Activated CD4-positive, alpha-beta T cell treated with anti-CD3 and anti-CD28 coated beads for 4 hours (primary cell): ENCODE measurements at regions not wholly inside any gene's neighbourhood (a gene's known extent, or its start where the extent isn't known, plus 50 kb on each side); places are given as distances from the start of the nearest gene placed in this dataset.
"Not testable (repeated sequence)": the region's sequence is repeated elsewhere in the genome, so short reads cannot be mapped to it uniquely, and the experiment has no call there.

Source experiments
- DNase-seq, 2 donors: peaks; one replicate each; pipeline ENCODE4 v3.0.0-alpha.2; 2020

DNA sequence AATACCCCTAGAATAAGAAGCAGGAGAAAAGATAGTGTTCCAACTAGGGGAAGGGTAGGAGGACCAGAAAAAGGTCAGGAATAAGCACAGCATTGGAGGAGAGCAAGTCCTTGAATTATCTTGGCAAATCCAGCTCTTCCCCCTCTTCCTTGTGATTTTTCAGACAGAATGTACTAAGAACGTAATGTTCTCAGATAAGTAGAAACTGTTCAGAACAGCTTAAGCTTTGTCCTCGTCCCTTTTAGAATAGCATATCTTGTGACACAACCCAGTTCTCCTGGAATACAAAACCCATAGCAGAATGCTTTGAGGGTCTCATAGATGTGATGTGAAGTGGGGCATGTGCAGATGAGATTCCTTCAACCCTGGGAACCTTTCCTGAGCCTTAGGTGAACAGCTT, 97.4 kb downstream of the EMB start:
- DNase-seq, result no peak

GRCh38 chr5:50340757-50341156, 100.3 kb downstream of the EMB start:
- no peak for DNase-seq

GRCh38 chr5:50330633-50331032, 110.5 kb downstream of the EMB start:
- DNase-seq, result not testable (repeated sequence)

DNA sequence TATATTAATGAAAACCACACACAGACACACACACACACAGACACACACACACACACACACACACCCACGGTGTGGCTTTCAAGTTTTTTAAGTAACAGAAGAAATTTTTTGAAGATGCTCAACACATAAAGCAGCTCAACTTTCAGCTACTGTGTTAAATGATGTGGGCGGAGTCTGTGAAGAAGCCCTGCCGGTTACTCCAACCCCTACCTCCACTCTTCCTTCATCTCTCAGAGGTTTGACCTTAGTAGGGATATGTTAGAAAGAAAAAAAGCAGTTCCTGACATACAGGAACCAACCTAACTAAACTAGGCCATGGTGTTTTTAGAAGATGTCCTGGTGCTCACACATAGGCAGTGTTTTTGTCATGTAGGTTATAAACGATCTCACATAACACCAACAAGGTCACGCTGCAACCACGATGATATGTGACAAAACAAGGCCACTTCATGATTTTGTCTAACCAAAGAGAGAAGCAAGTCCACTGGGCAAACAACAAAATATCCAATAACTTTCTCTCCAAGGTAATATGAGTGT, 112.8 kb downstream of the EMB start:
- DNase-seq, result no peak

DNA sequence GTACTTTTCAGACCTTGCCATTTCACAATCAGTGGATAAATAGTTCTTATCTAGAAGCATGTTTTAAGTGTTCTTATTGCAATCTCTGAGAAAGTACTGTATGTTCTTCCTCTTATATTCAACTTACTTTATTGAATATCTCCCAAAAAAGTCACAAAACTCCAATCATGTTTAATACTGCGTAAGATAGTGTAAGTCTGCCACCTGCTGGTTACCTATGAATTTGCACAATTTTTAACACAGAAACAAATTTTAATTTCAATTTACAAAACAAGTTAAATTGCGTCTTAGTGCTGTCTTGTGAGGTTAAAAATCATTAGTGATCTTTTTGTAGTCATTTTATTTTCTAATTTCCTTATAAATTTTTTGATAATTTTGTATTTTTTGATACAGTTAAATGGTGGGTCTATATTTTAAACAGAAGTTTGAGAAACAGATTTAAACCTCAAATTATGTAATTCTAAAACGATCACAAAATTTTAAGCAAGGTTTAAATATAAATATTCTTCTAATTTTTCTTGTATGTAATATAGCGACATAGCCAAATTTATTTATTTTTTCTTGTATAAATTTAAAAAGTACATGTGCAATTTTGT, 115.8 kb downstream of the EMB start:
- peak in 1 of 2 donors; percentile 12 for DNase-seq

DNA sequence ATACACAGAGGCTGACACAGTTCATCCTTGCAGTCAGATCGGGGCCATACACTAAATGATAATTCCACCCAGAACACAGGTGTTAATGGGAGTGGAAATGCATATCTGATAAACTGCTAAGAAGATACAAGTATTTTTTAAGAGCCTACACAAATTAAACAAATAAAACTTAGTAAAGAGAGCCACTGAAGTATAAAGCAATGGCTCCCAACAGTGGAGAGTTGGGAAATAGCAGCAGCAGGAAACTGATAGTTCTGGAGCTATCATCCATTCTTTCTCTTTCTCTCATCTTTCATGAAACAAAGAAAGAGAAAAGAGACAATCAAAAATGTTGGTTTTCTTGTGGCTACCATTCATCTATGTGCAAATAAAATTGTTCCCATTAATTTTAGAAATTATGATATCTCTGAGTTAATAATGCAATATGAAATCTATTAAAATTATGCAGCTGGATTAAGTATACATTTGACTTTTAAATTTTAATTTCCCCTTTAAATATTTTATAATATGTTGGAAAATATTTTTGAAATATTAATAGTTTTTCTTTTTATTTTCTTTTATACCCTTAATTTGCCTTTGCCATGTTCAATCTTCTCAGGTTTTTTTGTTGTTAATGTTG, 120.8 kb downstream of the EMB start:
- no peak for DNase-seq

- DNase-seq, result no peak
Observed at GRCh38 chr5:50318220-50318619, 122.9 kb downstream of the EMB start.

DNA sequence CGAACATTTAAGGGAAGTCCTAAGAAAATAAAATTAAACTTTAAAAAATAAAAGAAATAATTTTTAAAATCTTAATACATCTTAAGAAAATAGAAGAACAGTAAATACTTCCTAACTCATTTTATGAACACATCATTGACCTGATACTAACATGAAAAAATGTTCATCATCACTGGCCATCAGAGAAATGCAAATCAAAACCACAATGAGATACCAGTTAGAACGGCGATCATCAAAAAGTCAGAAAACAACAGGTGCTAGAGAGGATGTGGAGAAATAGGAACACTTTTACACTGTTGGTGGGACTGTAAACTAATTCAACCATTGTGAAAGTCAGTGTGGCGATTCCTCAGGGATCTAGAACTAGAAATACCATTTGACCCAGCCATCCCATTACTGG, 134.6 kb downstream of the EMB start:
- not testable (repeated sequence) for DNase-seq

DNA sequence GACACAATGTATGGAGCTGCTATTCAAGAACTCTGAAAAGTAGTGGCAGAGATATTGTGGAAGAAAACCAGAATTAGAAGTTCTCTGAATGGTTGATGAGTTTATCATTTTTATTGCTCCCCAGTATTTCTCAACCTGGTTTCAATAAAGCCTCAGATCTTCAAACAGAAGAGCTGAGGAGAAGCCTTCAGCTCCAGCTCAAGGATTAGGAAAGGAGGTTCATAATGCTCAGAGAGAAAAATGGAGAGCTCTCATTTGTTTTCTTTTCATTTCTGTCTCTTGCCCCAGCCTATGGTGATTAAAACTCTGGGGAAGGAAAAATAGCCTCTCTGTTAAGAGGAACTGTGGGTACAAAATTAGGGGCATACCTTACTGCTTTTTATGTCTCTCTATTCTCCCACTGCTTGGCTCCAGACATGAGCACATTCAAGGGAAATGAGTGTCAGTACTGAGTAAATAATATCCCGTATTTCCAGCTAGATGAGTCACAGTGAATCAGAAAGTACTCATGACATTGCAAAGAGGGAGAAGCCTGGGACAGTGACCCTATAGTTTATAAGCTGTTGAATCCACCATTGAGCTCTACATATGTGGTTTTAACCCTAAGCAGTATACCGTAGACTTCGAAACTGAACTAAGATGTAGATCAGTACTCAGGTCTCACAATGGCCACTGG, 138.1 kb downstream of the EMB start:
- no peak for DNase-seq

GRCh38 chr5:50301756-50302155, 139.3 kb downstream of the EMB start:
- DNase-seq, result no peak

DNA sequence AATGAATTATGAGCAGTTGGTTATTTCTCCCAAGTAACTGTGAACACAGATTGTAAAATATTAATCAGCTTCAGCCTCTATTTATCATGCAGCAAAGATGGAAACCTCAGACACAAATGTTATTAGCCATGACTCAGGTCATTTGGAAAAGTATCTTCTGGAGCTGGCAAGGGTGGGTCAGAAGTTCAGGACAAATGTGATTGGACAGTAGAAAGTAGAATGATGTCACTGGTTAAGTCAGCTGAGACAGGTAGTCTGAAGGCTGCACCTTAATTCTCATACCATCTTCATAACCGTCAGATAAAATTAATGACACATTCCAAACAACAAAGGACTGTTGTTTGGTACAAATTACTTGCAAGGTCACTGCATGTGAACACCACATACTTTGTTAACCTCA, 140.2 kb downstream of the EMB start:
- DNase-seq, result no peak

DNA sequence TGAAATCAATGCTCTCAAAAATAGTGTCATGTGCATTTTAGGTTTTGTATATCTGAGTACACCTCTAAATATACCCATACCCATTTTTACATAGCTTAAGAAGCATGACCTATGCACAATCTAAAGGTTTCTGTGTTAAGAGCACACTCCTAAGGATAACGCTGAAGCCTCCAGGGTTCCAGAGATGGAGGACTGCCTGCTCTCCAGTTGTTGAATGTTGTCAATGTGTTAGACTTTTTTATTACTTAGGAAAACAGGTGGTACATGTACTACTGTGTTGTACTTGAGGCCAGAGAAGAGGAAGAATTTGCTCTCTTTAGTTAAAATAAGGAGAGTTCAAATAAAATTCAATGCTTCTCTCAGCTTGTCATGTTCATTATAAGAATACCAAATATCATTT, 141.2 kb downstream of the EMB start:
- DNase-seq, result no peak

DNA sequence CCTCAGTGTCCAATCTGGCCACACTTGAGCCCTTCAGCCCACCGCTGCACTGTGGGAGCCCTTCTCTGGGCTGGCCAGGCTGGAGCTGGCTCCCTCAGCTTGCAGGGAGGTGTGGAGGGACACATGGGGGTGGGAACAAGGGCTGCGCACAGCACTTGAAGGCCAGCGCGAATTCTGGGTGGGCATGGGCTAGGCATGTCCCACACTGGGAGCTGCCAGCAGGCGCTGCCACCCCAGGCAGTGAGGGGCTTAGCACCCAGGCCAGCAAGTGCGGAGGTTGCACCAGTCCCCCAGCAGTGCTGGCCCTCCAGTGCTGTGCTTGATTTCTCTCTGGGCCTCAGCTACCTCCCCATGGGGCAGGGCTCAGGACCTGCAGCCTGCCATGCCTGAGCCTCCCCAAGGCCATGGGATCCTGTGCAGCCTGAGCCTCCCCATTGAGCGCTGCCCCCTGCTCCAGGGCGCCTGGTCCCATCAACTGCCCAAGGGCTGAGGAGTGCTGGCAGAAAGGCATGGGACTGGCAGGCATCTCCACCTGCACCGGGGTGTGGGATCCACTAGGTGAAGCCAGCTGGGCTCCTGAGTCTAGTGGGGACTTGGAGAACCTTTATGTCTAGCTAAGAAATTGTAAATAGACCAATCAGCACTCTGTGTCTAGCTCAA, 148.2 kb downstream of the EMB start:
- DNase-seq, result no peak

GRCh38 chr5:50280461-50280860, 160.6 kb downstream of the EMB start:
- DNase-seq, result not testable (repeated sequence)
